ENCODE measurements at regions not wholly inside any gene's neighbourhood (a gene's known extent, or its start where the extent isn't known, plus 50 kb on each side); places are given as distances from the start of the nearest gene placed in this dataset.
A peak's percentile ranks its signal among the peaks of the same experiment; 100 is the strongest.

GRCh38 chr16:85984947-85985451, 86.0 kb downstream of the IRF8 start:
- no peak for TF ChIP-seq CTCF (conservative IDR thresholded peaks at IDR 0.05; ENCODE audit: low read depth)
- DNase-seq (ENCODE audit: low spot score), result no peak
- H3K27ac ChIP-seq, result no peak overlapping the region
- CTCF ChIA-PET, result interaction anchor here (0.6 to 1.1 kb wide), 2 partner anchors 31 kb away, joined by 3 read pairs; no protein-coding TSS in a partner anchor
- POLR2A ChIA-PET (ENCODE audit: low non-redundant PET), result no interaction called here

DNA sequence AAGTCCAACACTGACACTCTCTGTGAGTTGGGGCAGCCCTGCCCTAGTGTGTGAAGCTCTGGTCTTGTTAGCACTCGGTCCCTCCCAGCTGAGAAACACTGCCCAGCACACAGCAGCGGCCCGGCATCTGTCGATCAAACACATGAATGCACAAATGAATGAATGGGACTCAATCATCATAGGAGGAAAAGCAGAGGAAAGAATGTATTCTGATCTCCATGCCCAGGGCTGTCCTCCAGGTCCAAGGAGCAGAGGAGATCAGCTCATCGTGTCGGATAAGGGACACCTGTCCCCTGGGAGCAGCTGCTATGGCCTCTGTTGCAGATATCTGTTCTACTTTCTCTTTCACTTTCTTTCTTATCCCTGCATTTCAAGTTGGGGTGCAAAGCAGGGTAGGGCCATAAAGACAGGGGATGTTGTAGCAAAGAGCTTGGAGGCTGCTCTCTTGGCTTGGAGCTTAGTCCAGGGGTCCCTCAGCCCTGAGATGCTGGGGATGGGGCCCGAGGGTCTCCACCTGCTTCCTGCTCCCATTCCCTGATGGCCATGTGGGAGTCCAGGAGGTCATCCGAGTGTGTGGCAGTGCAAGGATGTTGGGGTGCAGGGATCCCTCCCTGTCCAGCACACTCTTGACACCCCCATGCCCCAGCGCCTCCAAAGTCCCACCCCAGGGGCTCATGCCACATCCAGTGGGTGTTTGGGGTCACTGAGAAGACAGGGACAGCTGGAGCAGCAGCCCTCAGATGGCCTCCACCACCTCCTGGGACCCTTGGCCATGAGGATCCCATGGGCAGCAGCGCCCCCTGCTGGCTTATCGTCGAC, 88.2 kb downstream of the IRF8 start:
- no peak for TF ChIP-seq CTCF (conservative IDR thresholded peaks at IDR 0.05; ENCODE audit: low read depth)
- no peak overlapping the region for H3K27ac ChIP-seq
- ChIA-PET CTCF (interaction anchor here (0.6 to 4.2 kb wide), 5 partner anchors 15 to 711 kb away, joined by 3 to 63 read pairs (median 3); no protein-coding TSS in a partner anchor), POLR2A (ENCODE audit: low non-redundant PET) (no interaction called here)
- DNase-seq (ENCODE audit: low spot score), result no peak

GRCh38 chr16:85987750-85988078, 88.8 kb downstream of the IRF8 start:
- no peak overlapping the region for H3K27ac ChIP-seq
- ChIA-PET CTCF (interaction anchor here (0.5 to 4.2 kb wide), 2 partner anchors 167 to 729 kb away, joined by 4 to 63 read pairs; no protein-coding TSS in a partner anchor), POLR2A (ENCODE audit: low non-redundant PET) (no interaction called here)
- DNase-seq (ENCODE audit: low spot score), result peak; percentile 63
- no peak for TF ChIP-seq CTCF (conservative IDR thresholded peaks at IDR 0.05; ENCODE audit: low read depth)

DNA sequence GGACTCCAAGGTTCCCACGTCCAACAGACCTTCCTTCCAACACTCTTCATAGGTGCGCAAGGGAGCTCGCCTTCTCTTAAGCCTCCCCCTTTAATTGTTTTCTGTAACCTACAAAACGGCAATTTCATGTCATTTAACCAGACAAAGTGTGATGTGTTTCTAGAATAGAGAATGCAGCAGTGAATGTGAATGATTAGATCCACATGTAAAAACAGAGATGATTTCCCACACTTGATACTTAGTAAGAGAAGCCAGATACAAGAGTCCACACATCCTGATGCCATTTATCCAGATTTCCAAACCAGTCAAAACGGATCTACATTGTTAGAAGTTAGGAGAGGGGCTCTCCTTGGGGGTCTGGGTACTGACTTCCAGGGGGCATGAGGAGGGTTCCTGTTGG, 89.3 kb downstream of the IRF8 start:
- POLR2A ChIA-PET (ENCODE audit: low non-redundant PET), result no interaction called here
- CTCF ChIA-PET, result interaction anchor here (0.5 to 4.2 kb wide), 2 partner anchors 168 to 730 kb away, joined by 4 to 63 read pairs; no protein-coding TSS in a partner anchor
- TF ChIP-seq CTCF (conservative IDR thresholded peaks at IDR 0.05; ENCODE audit: low read depth), result no peak
- no peak overlapping the region for H3K27ac ChIP-seq
- DNase-seq (ENCODE audit: low spot score), result no peak

- DNase-seq (ENCODE audit: low spot score), result no peak
- ChIA-PET CTCF (interaction anchor here (0.6 to 4.2 kb wide), 2 partner anchors 168 to 270 kb away, joined by 3 to 63 read pairs; no protein-coding TSS in a partner anchor), POLR2A (ENCODE audit: low non-redundant PET) (no interaction called here)
- TF ChIP-seq CTCF (conservative IDR thresholded peaks at IDR 0.05; ENCODE audit: low read depth), result no peak
- H3K27ac ChIP-seq, result no peak overlapping the region
These were observed 89.9 kb downstream of the IRF8 start for GRCh38 chr16:85988723-85989313.

- POLR2A ChIA-PET (ENCODE audit: low non-redundant PET), result no interaction called here
- H3K27ac ChIP-seq, result no peak overlapping the region
- CTCF ChIA-PET, result interaction anchor here (0.6 to 4.2 kb wide), 3 partner anchors 169 to 1424 kb away, joined by 3 to 63 read pairs (median 3); no protein-coding TSS in a partner anchor
- no peak for TF ChIP-seq CTCF (conservative IDR thresholded peaks at IDR 0.05; ENCODE audit: low read depth)
- DNase-seq (ENCODE audit: low spot score), result no peak
These were observed 90.4 kb downstream of the IRF8 start for GRCh38 chr16:85989376-85989775.
